A549 (cell line): ENCODE measurements at regions not wholly inside any gene's neighbourhood (a gene's known extent, or its start where the extent isn't known, plus 50 kb on each side); places are given as distances from the start of the nearest gene placed in this dataset.

Experiments used
- ATAC-seq, 2 experiments: fragments of 200-7000 bp in 1 of 2; fragments of >200 bp in 1 of 2; cut with Nextera tagmentation in 1 of 2; cut with Tn5 transposase in 1 of 2; 3 replicates each; pipeline versions ENCODE4 v1.8.0 to v1.9.1; 2018 to 2020; ENCODE audit warnings: mild to moderate bottlenecking in 1 of 2, moderate library complexity in 1 of 2
- CTCF ChIA-PET: fragments of 300-600 bp; sonication (Branson Sonifier 250); formaldehyde crosslinking; extraction: SDS; loops from one replicate; lab custom pipeline; 2021; ENCODE audit warnings: antibody characterized with exemption, inconsistent platforms; lab: Yijun Ruan, JAX
- POLR2A ChIA-PET: fragments of 350-600 bp; formaldehyde crosslinking; extraction: SDS; loops from one replicate; lab custom pipeline; 2021; ENCODE audit warnings: antibody characterized with exemption, inconsistent platforms; lab: Yijun Ruan, JAX
- DNase-seq, 2 experiments: peaks; one replicate each; pipeline versions ENCODE4 v3.0.0 to v3.0.0-alpha.2; 2011 to 2016; ENCODE audit warnings: low read depth in 1 of 2, low spot score in 1 of 2
- FAIRE-seq: peaks from 2 replicates; lab custom pipeline; 2011; peaks lifted over from hg19 to GRCh38; lab: Jason Lieb, UNC
- H3K27ac ChIP-seq, 2 experiments: fragments of >200 bp; sonication (Bioruptor Twin); formaldehyde crosslinking; 3 replicates each; pipeline ENCODE4 v1.5.1; 2016 to 2017
- H3K4me1 ChIP-seq: fragments of >200 bp; sonication (Bioruptor Twin); formaldehyde crosslinking; 3 replicates; pipeline ENCODE4 v1.6.1; 2016
- H3K4me2 ChIP-seq: fragments of >200 bp; sonication (Bioruptor Twin); formaldehyde crosslinking; 3 replicates; pipeline ENCODE4 v1.6.1; 2016
- H3K4me3 ChIP-seq: fragments of >200 bp; sonication (Bioruptor Twin); formaldehyde crosslinking; 3 replicates; pipeline ENCODE4 v1.5.1; 2016
- H3K9me3 ChIP-seq: fragments of >200 bp; sonication (Bioruptor Twin); formaldehyde crosslinking; 3 replicates; pipeline ENCODE4 v1.6.1; 2016
- BHLHE40 ChIP-seq: IDR thresholded peaks from 2 replicates; pipeline ENCODE4 v1.6.1; 2012; ENCODE audit warnings: low read depth, low read length, inconsistent platforms
- CBX2 ChIP-seq: fragments of 200-600 bp; sonication (generic); IDR thresholded peaks from 2 replicates; pipeline ENCODE4 v1.6.1; 2016; ENCODE audit warnings: low read depth, mild to moderate bottlenecking, borderline replicate concordance
- CHD2 ChIP-seq: fragments of 150-350 bp; IDR thresholded peaks from 2 replicates; pipeline ENCODE4 v1.6.1; 2014; ENCODE audit warnings: low read length; ENCODE audit not compliant: partially characterized antibody
- CHD4 ChIP-seq: fragments of 200-600 bp; sonication (generic); IDR thresholded peaks from 2 replicates; pipeline ENCODE4 v1.6.1; 2016; ENCODE audit warnings: antibody characterized with exemption, mild to moderate bottlenecking, borderline replicate concordance
- EHF ChIP-seq: fragments of 250-450 bp; sonication (Bioruptor Pico); IDR thresholded peaks from 2 replicates; pipeline ENCODE4 v1.5.0; 2020; ENCODE audit warnings: mild to moderate bottlenecking
- EHMT2 ChIP-seq: fragments of 200-600 bp; sonication (generic); IDR thresholded peaks from 2 replicates; pipeline ENCODE4 v1.6.1; 2016; ENCODE audit warnings: antibody characterized with exemption, low read depth, mild to moderate bottlenecking, moderate library complexity
- ELK1 ChIP-seq: fragments of 150-350 bp; IDR thresholded peaks from 2 replicates; pipeline ENCODE4 v1.6.1; 2014; ENCODE audit warnings: low read depth, mild to moderate bottlenecking, low read length
- EP300 ChIP-seq, 2 experiments: fragments of >200 bp; sonication (Bioruptor Twin); formaldehyde crosslinking; IDR thresholded peaks; 2 replicates in 1 of 2; 3 replicates in 1 of 2; pipeline ENCODE4 v1.6.1; 2016 to 2017
- ESRRA ChIP-seq: fragments of 150-350 bp; IDR thresholded peaks from 2 replicates; pipeline ENCODE4 v1.6.1; 2014; ENCODE audit warnings: mild to moderate bottlenecking, low read length, borderline replicate concordance
- FOXS1 ChIP-seq: fragments of 250-450 bp; sonication (Bioruptor Pico); IDR thresholded peaks from 2 replicates; pipeline ENCODE4 v1.5.0; 2020; ENCODE audit warnings: mild to moderate bottlenecking, moderate library complexity
- GATA3 ChIP-seq: IDR thresholded peaks from 2 replicates; pipeline ENCODE4 v1.6.1; 2012; ENCODE audit warnings: borderline replicate concordance
- HDAC2 ChIP-seq: fragments of 200-600 bp; sonication (generic); IDR thresholded peaks from 2 replicates; pipeline ENCODE4 v1.6.1; 2016
- HEYL ChIP-seq: fragments of 250-450 bp; sonication (Bioruptor Pico); IDR thresholded peaks from 2 replicates; pipeline ENCODE4 v1.8.0; 2021; ENCODE audit warnings: mild to moderate bottlenecking, moderate library complexity
- HOXA7 ChIP-seq: fragments of 250-450 bp; sonication (Bioruptor Pico); IDR thresholded peaks from 2 replicates; pipeline ENCODE4 v1.5.0; 2020; ENCODE audit warnings: mild to moderate bottlenecking, moderate library complexity
- HOXB13 ChIP-seq: fragments of 250-450 bp; sonication (Bioruptor Pico); IDR thresholded peaks from 2 replicates; pipeline ENCODE4 v1.5.0; 2020; ENCODE audit warnings: low read depth, mild to moderate bottlenecking, moderate library complexity
- JUN ChIP-seq, 2 experiments: fragments of >200 bp; sonication (Bioruptor Twin); formaldehyde crosslinking; IDR thresholded peaks; 2 replicates in 1 of 2; 3 replicates in 1 of 2; pipeline ENCODE4 v1.6.1; 2016 to 2017
- MAZ ChIP-seq: fragments of 150-350 bp; IDR thresholded peaks from 2 replicates; pipeline ENCODE4 v1.6.1; 2014; ENCODE audit warnings: antibody characterized with exemption, low read depth, low read length, borderline replicate concordance
- NR3C1 ChIP-seq: fragments of >200 bp; sonication (Bioruptor Twin); formaldehyde crosslinking; IDR thresholded peaks from 3 replicates; pipeline ENCODE4 v1.6.1; 2017
- POLR2AphosphoS2 ChIP-seq: conservative IDR thresholded peaks from 2 replicates; pipeline ENCODE4 v1.6.1; 2012; ENCODE audit warnings: low read length, improper control_type of control experiment, inconsistent platforms
- RAD21 ChIP-seq, 2 experiments: fragments of >200 bp in 1 of 2; sonication (Bioruptor Twin) in 1 of 2; formaldehyde crosslinking in 1 of 2; IDR thresholded peaks in 1 of 2; conservative IDR thresholded peaks in 1 of 2; 2 replicates in 1 of 2; 3 replicates in 1 of 2; pipeline ENCODE4 v1.6.1; 2012 to 2018; ENCODE audit warnings: inconsistent platforms in 1 of 2
- RCOR1 ChIP-seq: fragments of 150-350 bp; IDR thresholded peaks from 2 replicates; pipeline ENCODE4 v1.6.1; 2014; ENCODE audit warnings: antibody characterized with exemption, low read length, low read depth
- SMC3 ChIP-seq: fragments of >200 bp; sonication (Bioruptor Twin); formaldehyde crosslinking; IDR thresholded peaks from 3 replicates; pipeline ENCODE4 v1.6.1; 2018; ENCODE audit warnings: inconsistent platforms
- TFCP2L1 ChIP-seq: fragments of 250-450 bp; sonication (Bioruptor Pico); IDR thresholded peaks from 2 replicates; pipeline ENCODE4 v1.5.0; 2021; ENCODE audit warnings: mild to moderate bottlenecking
- ZC3H11A ChIP-seq: fragments of 450-650 bp; IDR thresholded peaks from 2 replicates; pipeline ENCODE4 v1.6.1; 2014; ENCODE audit warnings: antibody characterized with exemption, mild to moderate bottlenecking
- ZNF302 ChIP-seq: fragments of 250-450 bp; sonication (Bioruptor Pico); IDR thresholded peaks from 2 replicates; pipeline ENCODE4 v1.9.0; 2021; ENCODE audit warnings: inconsistent platforms, mild to moderate bottlenecking, moderate library complexity
- WGBS: methylation state at CpG from one replicate; pipeline ENCODE4 v1.1.6; 2017; ENCODE audit errors: missing lambda C conversion rate; 5-methylcytosine and 5-hydroxymethylcytosine counted together

DNA sequence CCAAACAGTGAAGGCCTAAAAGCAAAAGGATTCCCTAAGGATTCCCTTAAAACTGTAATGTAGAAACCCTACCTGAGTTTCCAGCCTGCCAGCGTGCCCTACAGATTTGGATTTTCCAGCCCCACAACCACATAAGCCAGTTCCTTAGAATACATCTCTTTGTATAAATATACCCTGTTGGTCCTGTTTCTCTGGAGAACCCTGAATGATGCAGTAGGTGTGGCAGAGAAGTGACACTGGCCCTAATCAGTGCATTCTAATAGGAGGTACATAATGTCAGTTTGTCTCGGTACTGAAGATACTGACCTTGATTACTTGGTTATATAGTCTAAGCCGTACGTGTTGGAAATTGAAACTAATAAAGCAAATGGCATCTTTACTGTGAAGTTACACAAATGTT, 707.8 kb upstream of the SLC35B3 start:
- CTCF ChIA-PET, result no interaction called here
- no peak overlapping the region for H3K4me3 ChIP-seq
- no peak overlapping the region for H3K4me2 ChIP-seq
- H3K27ac ChIP-seq, result no peak overlapping the region
- no peaks in the 10 kb centered on the region for H3K9me3 ChIP-seq
- no peak for ATAC-seq
- peaks cover 10% of the 10 kb centered on the region; the same call in 1 of the 3 replicates for H3K4me1 ChIP-seq
- DNase-seq, result no peak
- no peak for FAIRE-seq
- POLR2A ChIA-PET, result no interaction called here
- TF ChIP-seq ESRRA, result no peak
- TF ChIP-seq, all 56 proteins: peak for 0
- 62% methylated on average over 4 of the region's 4 CpGs for WGBS

DNA sequence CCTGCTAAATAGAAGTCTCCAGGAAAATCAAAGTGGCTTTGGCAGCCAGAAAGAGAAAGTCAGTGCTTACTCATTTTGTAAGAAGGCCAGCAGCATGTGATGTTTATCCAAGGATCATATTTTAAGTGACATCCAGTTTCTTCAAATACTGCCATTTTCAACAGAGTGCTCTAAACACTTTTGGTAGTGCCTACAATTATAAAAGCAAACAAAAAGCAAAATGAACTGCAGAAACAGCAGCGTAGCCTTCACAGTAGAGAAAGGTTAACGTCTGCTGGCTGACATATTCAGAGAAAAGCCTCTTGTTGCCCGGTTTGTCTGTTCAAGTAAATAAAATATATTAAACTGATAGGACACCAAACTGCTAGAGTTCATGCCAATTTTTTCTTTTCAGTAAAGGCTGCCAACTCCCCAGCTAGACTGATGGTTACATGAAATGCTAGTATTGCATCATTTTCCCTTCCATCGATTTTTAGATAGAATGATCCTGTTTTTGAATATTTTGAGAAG, 705.7 kb upstream of the SLC35B3 start:
- Histone ChIP-seq H3K9me3 (no peaks in the 10 kb centered on the region), H3K4me1 (peaks cover 10% of the 10 kb centered on the region; the same call in 1 of the 3 replicates), H3K4me3 (no peak overlapping the region), H3K27ac (peak overlapping the region; percentile 46 to 74; a peak in 4 of 6 replicates), H3K4me2 (peak overlapping the region; percentile 74)
- ATAC-seq, result no peak
- TF ChIP-seq HOXA7 (CRISPR knock-in tag), result no peak
- no peak for TF ChIP-seq EHMT2
- no peak for TF ChIP-seq BHLHE40
- no peak for TF ChIP-seq MAZ
- TF ChIP-seq HDAC2, result no peak
- no peak for TF ChIP-seq RAD21 (conservative IDR thresholded peaks at IDR 0.05 in 1 of 2, IDR thresholded peaks at IDR 0.05 in 1 of 2)
- no peak for TF ChIP-seq ELK1
- TF ChIP-seq HOXB13, result no peak
- TF ChIP-seq CBX2, result no peak
- no peak for TF ChIP-seq EP300 (IDR thresholded peaks at IDR 0.05)
- no peak for TF ChIP-seq HEYL (CRISPR knock-in tag)
- TF ChIP-seq CHD2, result no peak
- TF ChIP-seq RCOR1, result no peak
- TF ChIP-seq TFCP2L1 (CRISPR knock-in tag), result no peak
- no peak for TF ChIP-seq FOXS1 (CRISPR knock-in tag)
- no peak for TF ChIP-seq JUN (IDR thresholded peaks at IDR 0.05)
- no peak for TF ChIP-seq CHD4
- no peak for TF ChIP-seq GATA3
- DNase-seq, result no peak
- POLR2A ChIA-PET, result no interaction called here
- CTCF ChIA-PET, result no interaction called here
- no peak for FAIRE-seq
- WGBS, result 9% methylated on average over 4 of the region's 4 CpGs

- ATAC-seq, result no peak
- 69% methylated on average over 8 of the region's 8 CpGs for WGBS
These were observed 704.8 kb upstream of the SLC35B3 start for GRCh38 chr6:9140172-9140571.

GRCh38 chr6:9139746-9140145, 704.4 kb upstream of the SLC35B3 start:
- 76% methylated on average over 6 of the region's 6 CpGs for WGBS
- no peak for FAIRE-seq
- POLR2A ChIA-PET, result no interaction called here

More at GRCh38 chr6:9140172-9140571, 704.8 kb upstream of the SLC35B3 start:
- ChIA-PET CTCF (no interaction called here), POLR2A (no interaction called here)
- no peak for DNase-seq
- Histone ChIP-seq H3K9me3 (no peaks in the 10 kb centered on the region), H3K4me1 (peaks cover 10% of the 10 kb centered on the region; the same call in 1 of the 3 replicates), H3K27ac (no peak overlapping the region), H3K4me2 (peak overlapping the region; percentile 74; the same call in 2 of the 3 replicates), H3K4me3 (no peak overlapping the region)
- FAIRE-seq, result no peak
- TF ChIP-seq NR3C1, result no peak
- TF ChIP-seq POLR2AphosphoS2, result no peak
- no peak for TF ChIP-seq SMC3
- TF ChIP-seq TFCP2L1 (CRISPR knock-in tag), result no peak
- no peak for TF ChIP-seq ZNF302 (CRISPR knock-in tag)

More at GRCh38 chr6:9139746-9140145, 704.4 kb upstream of the SLC35B3 start:
- Histone ChIP-seq H3K4me3 (no peak overlapping the region), H3K27ac (no peak overlapping the region), H3K9me3 (no peaks in the 10 kb centered on the region), H3K4me2 (no peak overlapping the region), H3K4me1 (peaks cover 10% of the 10 kb centered on the region; the same call in 1 of the 3 replicates)
- ATAC-seq (no peak), DNase-seq (no peak)
- TF ChIP-seq RCOR1 (no peak), MAZ (no peak), EHF (CRISPR knock-in tag) (no peak), ZC3H11A (no peak)
- CTCF ChIA-PET, result no interaction called here
